Heart left ventricle (tissue), 16 donors: ENCODE measurements at regions not wholly inside any gene's neighbourhood (a gene's known extent, or its start where the extent isn't known, plus 50 kb on each side); places are given as distances from the start of the nearest gene placed in this dataset.

Source experiments
- ATAC-seq, 4 donors: fragments of 200-7000 bp; cut with Tn5 transposase; one replicate each; pipeline ENCODE4 v1.9.1; 2020 to 2022; ENCODE audit warnings: moderate library complexity in 4 of 4, mild to moderate bottlenecking in 3 of 4, moderate number of reproducible peaks in 1 of 4
- DNase-seq, 5 donors: peaks; one replicate each; pipeline ENCODE4 v3.0.0-alpha.2; 2020
- H3K27ac ChIP-seq, 12 donors: fragments of 200-600 bp; sonication (generic) in 4 of 12; one replicate each; pipeline versions ENCODE4 v1.5.0 to v1.8.0; 2016 to 2022; ENCODE audit warnings: mild to moderate bottlenecking in 2 of 12
- H3K27me3 ChIP-seq, 9 donors: fragments of 200-600 bp; sonication (generic) in 2 of 9; one replicate each; pipeline versions ENCODE4 v1.5.1 to v1.8.0; 2016 to 2022; ENCODE audit warnings: mild to moderate bottlenecking in 3 of 9
- H3K36me3 ChIP-seq, 9 donors: fragments of 200-600 bp; sonication (generic) in 2 of 9; one replicate each; pipeline versions ENCODE4 v1.5.0 to v1.8.0; 2018 to 2022; ENCODE audit warnings: mild to moderate bottlenecking in 2 of 9
- H3K4me1 ChIP-seq, 12 donors: fragments of 200-600 bp; sonication (generic) in 4 of 12; one replicate each; pipeline versions ENCODE4 v1.5.0 to v1.8.0; 2016 to 2022; ENCODE audit warnings: mild to moderate bottlenecking in 3 of 12
- H3K4me3 ChIP-seq, 12 donors: fragments of 200-600 bp; sonication (generic) in 4 of 12; one replicate each; pipeline versions ENCODE4 v1.5.0 to v1.8.0; 2017 to 2022; ENCODE audit warnings: mild to moderate bottlenecking in 9 of 12, moderate library complexity in 4 of 12
- H3K9me3 ChIP-seq, 12 donors: fragments of 200-600 bp; sonication (generic) in 4 of 12; one replicate each; pipeline versions ENCODE4 v1.5.0 to v1.8.0; 2016 to 2022; ENCODE audit warnings: mild to moderate bottlenecking in 1 of 12
- CTCF ChIP-seq, 12 donors: fragments of 200-600 bp; sonication (generic) in 4 of 12; IDR thresholded peaks; one replicate each; pipeline versions ENCODE4 v1.5.0 to v1.8.0; 2018 to 2022; ENCODE audit warnings: antibody characterized with exemption in 12 of 12, mild to moderate bottlenecking in 5 of 12
- POLR2A ChIP-seq, 2 donors: fragments of 450-650 bp; IDR thresholded peaks; one replicate each; pipeline ENCODE4 v1.6.1; 2017; ENCODE audit warnings: antibody characterized with exemption in 2 of 2, mild to moderate bottlenecking in 2 of 2, moderate library complexity in 2 of 2
- WGBS, 4 donors: extraction: QIAGEN DNeasy Blood & Tissue Kit in 2 of 4; methylation state at CpG; one replicate each; pipeline versions ENCODE4 v1.1.5 to v1.1.7; 2013 to 2018; 5-methylcytosine and 5-hydroxymethylcytosine counted together
- intact Hi-C, 10 donors: fragments of 100-400 bp; cut with DNase I; formaldehyde crosslinking; loops; one replicate each; pipeline versions ENCODE4 v1.11.1 to v1.14.2; 2022
- donor health status: ischemic (EF 13 %, LVEDD 7.1; RV severe dilation, severe dysfunction).
- donor health status: healthy with polysubstance abuse.
- donor health status: DM: no; HTN: yes; CAD: no.
- donor health status: DM: no; HTN: no; CAD: no.
- donor health status: ischemic (EF 25% LVEDD 6.9; RV normal size, moderate dysfunction).
- donor health status: ischemic (EF 25% LVEDD 5.7; RV mildly dilated, moderate dysfunction).
- donor health status: healthy.
- donor health status: DM: yes; HTN: yes; CAD: no.
- donor health status: ischemic (EF 35%, LVEDD 5.7; RV mildly dilated, moderate dysfunction).
- donor health status: nonischemic (EF 11% LVEDD 7.7; RV severe dilation, severe dysfunction).
- donor health status: DM: yes; HTN: yes; CAD: no.
- donor health status: PGD.
- donor health status: ischemic (EF 29% LVEDD 5.4; RV normal size, mild dysfunction).
- donor health status: nonischemic (EF 23%, LVEDD 6.1; RV moderate dilation, normal function).

DNA sequence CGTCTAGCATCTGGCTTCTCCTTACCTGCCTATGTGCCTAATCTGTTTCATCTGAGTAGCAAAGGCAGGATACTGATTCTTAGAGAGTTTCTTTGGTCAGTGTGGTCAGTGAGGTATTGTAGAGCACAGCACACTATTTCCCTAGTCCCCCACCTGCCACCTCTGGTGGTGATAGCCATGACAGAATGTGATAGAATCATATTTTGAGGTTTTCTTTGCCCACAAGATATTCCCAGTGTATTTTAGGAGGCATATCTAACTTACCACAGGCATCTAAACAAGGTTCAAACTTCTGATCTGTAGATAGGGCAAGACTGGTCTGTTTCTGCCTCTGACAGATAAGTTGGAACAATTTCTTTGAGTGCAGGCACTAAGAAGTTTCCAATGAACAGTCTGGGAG is 188.0 kb downstream of the SOX2 start:
- no peak overlapping the region for H3K27ac ChIP-seq
- H3K36me3 ChIP-seq: no peaks in the 10 kb centered on the region
- intact Hi-C loops: no loop called here
- no peaks in the 10 kb centered on the region for H3K4me1 ChIP-seq
- H3K27me3 ChIP-seq: no peaks in the 10 kb centered on the region
- ATAC-seq (no peak), DNase-seq (no peak)
- WGBS, 4 donors: 70 to 82% (median 76%) methylated on average over 1 of the region's 1 CpG
- no peak for TF ChIP-seq CTCF (IDR thresholded peaks at IDR 0.05)
- no peak for TF ChIP-seq POLR2A (IDR thresholded peaks at IDR 0.05)
- no peak overlapping the region for H3K4me3 ChIP-seq
- no peaks in the 10 kb centered on the region for H3K9me3 ChIP-seq

DNA sequence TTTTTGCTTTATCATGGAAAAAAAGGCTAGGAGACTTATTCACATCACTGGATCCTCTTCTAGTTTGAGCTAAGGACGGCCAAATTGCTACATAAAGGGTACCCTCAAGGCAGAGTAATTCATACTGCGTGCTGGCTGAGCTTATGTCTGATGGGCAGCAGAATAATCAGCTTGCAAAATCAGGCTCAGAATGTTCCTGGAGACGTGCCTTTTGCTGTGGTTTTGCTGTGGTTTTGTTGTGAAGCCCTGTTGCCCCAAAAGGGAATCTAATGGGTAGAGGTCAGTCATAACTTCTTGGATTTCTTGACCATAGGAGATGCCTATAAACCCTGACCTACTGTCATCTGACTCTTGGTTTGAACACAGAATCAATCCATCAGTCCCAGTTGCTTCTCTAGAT is 189.9 kb downstream of the SOX2 start:
- DNase-seq: no peak
- Histone ChIP-seq H3K36me3 (no peaks in the 10 kb centered on the region), H3K4me3 (no peak overlapping the region), H3K27ac (no peak overlapping the region), H3K9me3 (no peaks in the 10 kb centered on the region), H3K27me3 (no peaks in the 10 kb centered on the region), H3K4me1 (no peaks in the 10 kb centered on the region)
- no peak for ATAC-seq
- 63 to 73% (median 65%) methylated on average over 3 of the region's 3 CpGs for WGBS, 4 donors
- TF ChIP-seq CTCF (IDR thresholded peaks at IDR 0.05) (no peak), POLR2A (IDR thresholded peaks at IDR 0.05) (no peak)
- intact Hi-C loops: no loop called here

DNA sequence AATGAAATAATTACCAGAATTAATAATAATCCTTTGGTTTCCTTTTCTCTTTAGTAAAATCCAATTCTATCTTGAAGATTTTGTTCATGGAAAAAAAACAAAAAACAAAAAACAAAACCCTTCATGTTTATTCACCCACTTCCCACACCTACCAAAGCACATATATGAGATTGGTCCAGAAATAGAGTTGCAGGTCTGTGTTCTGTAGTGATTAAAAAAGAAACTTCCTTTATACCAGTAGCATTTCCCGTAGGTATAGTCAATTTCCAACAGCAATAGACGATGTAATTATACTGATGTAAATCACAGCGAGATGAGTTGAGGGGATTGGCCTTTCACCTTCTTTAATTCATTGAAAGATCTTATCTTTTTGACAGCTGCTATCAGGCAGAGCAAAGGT is 194.6 kb downstream of the SOX2 start:
- no peaks in the 10 kb centered on the region for H3K27me3 ChIP-seq
- DNase-seq (no peak), ATAC-seq (no peak)
- intact Hi-C loops: no loop called here
- no peak for TF ChIP-seq CTCF (IDR thresholded peaks at IDR 0.05)
- TF ChIP-seq POLR2A (IDR thresholded peaks at IDR 0.05): no peak
- H3K27ac ChIP-seq: no peak overlapping the region
- H3K9me3 ChIP-seq: no peaks in the 10 kb centered on the region
- H3K36me3 ChIP-seq: no peaks in the 10 kb centered on the region
- no peaks in the 10 kb centered on the region for H3K4me1 ChIP-seq
- 63 to 67% (median 65%) methylated on average over 3 of the region's 3 CpGs for WGBS, 4 donors
- H3K4me3 ChIP-seq: no peak overlapping the region

- Histone ChIP-seq H3K4me3 (no peak overlapping the region), H3K36me3 (no peaks in the 10 kb centered on the region), H3K27me3 (no peaks in the 10 kb centered on the region), H3K9me3 (no peaks in the 10 kb centered on the region), H3K27ac (no peak overlapping the region), H3K4me1 (no peaks in the 10 kb centered on the region)
- TF ChIP-seq POLR2A (IDR thresholded peaks at IDR 0.05) (no peak), CTCF (IDR thresholded peaks at IDR 0.05) (no peak)
- no peak for DNase-seq
- 87 to 91% (median 89%) methylated on average over 2 of the region's 2 CpGs for WGBS, 4 donors
- no peak for ATAC-seq
- intact Hi-C loops: no loop called here
Measured at GRCh38 chr3:181909241-181909640, 197.5 kb downstream of the SOX2 start.
